ENCODE measurements at regions not wholly inside any gene's neighbourhood (a gene's known extent, or its start where the extent isn't known, plus 50 kb on each side); places are given as distances from the start of the nearest gene placed in this dataset.
A peak's percentile ranks its signal among the peaks of the same experiment; 100 is the strongest.
"Not testable (repeated sequence)": the region's sequence is repeated elsewhere in the genome, so short reads cannot be mapped to it uniquely, and the experiment has no call there.

GRCh38 chr3:157581956-157582636, 78.9 kb upstream of the VEPH1 start:
- DNase-seq = not testable (repeated sequence)

DNA sequence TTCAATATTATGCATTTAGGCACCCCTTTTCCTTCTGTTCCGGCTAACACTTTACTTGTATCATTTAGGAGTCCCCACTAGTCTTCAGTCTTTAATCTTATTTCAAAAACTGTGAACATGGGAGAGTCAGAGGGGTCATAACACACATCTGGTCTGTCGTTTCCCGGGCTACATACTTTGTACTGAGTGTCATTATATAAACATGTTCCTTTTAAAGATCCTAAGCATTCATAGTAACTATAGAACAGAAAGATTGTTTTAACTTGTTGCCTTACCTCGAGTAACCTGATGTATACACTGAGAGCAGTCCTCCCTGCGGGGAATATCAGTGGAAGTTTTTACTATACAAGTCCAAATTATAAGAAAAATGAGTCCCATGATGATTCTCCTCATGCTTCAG, 78.2 kb upstream of the VEPH1 start:
- no peak for DNase-seq

- DNase-seq = peak in 1 of 2 donors; percentile 17
Measured at GRCh38 chr3:157578181-157578580, 75.0 kb upstream of the VEPH1 start.

GRCh38 chr3:157574531-157574930, 71.3 kb upstream of the VEPH1 start:
- DNase-seq = no peak

GRCh38 chr3:157573780-157574378, 70.7 kb upstream of the VEPH1 start:
- no peak for DNase-seq

DNA sequence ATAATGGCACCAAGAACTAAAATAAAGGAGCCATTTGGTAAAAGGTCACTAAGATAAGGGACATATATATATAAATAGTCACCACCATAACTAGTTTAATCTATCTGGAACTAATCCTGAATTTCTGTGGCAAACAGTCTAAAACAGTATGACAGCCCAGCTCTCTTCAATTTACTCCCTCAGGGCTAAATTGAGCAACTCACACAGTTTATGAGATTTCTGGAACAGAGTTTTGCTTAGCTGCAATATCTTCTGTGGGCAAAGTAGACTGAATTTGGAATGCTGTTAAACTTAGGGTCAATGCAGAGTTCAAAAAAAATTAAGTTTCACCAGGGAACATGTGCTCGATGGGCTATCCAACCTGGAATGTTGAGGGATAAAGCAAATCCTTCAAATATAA, 70.1 kb upstream of the VEPH1 start:
- no peak for DNase-seq

- peak in 1 of 2 donors; percentile 18 for DNase-seq
Measured at GRCh38 chr3:157572559-157573270, 69.5 kb upstream of the VEPH1 start.

GRCh38 chr3:157566596-157566995, 63.4 kb upstream of the VEPH1 start:
- DNase-seq = no peak

GRCh38 chr3:157559401-157559800, 56.2 kb upstream of the VEPH1 start:
- no peak for DNase-seq
